Tibial nerve (tissue), 3 donors: ENCODE measurements at regions not wholly inside any gene's neighbourhood (a gene's known extent, or its start where the extent isn't known, plus 50 kb on each side); places are given as distances from the start of the nearest gene placed in this dataset.

Source experiments
- POLR2A ChIP-seq, 2 donors: fragments of 450-650 bp; IDR thresholded peaks; one replicate each; pipeline ENCODE4 v1.6.1; 2017; ENCODE audit warnings: antibody characterized with exemption in 2 of 2, mild to moderate bottlenecking in 2 of 2, moderate library complexity in 2 of 2
- TF ChIP-seq, protein P1 (sequence below), 5 experiments: fragments of 200-600 bp in 3 of 5; fragments of 450-650 bp in 2 of 5; sonication (generic) in 3 of 5; IDR thresholded peaks; one replicate each; pipeline ENCODE4 v1.5.1; 2016 to 2019; ENCODE audit warnings: antibody characterized with exemption in 5 of 5, mild to moderate bottlenecking in 3 of 5, moderate library complexity in 2 of 5

- no peak for TF ChIP-seq POLR2A (IDR thresholded peaks at IDR 0.05)
- TF ChIP-seq, protein P1, sequence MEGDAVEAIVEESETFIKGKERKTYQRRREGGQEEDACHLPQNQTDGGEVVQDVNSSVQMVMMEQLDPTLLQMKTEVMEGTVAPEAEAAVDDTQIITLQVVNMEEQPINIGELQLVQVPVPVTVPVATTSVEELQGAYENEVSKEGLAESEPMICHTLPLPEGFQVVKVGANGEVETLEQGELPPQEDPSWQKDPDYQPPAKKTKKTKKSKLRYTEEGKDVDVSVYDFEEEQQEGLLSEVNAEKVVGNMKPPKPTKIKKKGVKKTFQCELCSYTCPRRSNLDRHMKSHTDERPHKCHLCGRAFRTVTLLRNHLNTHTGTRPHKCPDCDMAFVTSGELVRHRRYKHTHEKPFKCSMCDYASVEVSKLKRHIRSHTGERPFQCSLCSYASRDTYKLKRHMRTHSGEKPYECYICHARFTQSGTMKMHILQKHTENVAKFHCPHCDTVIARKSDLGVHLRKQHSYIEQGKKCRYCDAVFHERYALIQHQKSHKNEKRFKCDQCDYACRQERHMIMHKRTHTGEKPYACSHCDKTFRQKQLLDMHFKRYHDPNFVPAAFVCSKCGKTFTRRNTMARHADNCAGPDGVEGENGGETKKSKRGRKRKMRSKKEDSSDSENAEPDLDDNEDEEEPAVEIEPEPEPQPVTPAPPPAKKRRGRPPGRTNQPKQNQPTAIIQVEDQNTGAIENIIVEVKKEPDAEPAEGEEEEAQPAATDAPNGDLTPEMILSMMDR (IDR thresholded peaks at IDR 0.05) = no peak
Observed at GRCh38 chr6:144999127-144999526, 714.0 kb downstream of the UTRN start.
